ENCODE measurements at regions not wholly inside any gene's neighbourhood (a gene's known extent, or its start where the extent isn't known, plus 50 kb on each side); places are given as distances from the start of the nearest gene placed in this dataset.

DNA sequence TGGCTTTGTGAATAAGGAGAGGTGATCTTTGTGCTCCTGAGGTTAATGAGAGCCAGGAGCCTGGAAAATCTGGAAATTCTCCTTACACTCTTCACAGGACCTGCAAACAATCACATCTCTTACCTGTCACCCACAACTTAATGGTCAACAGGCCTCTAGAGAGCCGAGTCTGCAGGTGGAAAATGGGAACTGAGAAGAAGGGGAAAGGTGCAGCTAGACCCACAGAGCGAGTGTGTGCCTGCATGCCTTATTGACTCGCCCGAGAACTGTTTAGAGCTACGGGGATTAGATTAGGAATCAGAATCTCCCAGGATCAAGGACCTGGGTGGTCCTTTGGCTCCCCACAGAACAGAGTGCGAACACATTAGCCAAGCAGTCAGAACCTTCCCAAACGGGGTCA is 329.6 kb downstream of the PTEN start (continued):
- TF ChIP-seq, protein P1, sequence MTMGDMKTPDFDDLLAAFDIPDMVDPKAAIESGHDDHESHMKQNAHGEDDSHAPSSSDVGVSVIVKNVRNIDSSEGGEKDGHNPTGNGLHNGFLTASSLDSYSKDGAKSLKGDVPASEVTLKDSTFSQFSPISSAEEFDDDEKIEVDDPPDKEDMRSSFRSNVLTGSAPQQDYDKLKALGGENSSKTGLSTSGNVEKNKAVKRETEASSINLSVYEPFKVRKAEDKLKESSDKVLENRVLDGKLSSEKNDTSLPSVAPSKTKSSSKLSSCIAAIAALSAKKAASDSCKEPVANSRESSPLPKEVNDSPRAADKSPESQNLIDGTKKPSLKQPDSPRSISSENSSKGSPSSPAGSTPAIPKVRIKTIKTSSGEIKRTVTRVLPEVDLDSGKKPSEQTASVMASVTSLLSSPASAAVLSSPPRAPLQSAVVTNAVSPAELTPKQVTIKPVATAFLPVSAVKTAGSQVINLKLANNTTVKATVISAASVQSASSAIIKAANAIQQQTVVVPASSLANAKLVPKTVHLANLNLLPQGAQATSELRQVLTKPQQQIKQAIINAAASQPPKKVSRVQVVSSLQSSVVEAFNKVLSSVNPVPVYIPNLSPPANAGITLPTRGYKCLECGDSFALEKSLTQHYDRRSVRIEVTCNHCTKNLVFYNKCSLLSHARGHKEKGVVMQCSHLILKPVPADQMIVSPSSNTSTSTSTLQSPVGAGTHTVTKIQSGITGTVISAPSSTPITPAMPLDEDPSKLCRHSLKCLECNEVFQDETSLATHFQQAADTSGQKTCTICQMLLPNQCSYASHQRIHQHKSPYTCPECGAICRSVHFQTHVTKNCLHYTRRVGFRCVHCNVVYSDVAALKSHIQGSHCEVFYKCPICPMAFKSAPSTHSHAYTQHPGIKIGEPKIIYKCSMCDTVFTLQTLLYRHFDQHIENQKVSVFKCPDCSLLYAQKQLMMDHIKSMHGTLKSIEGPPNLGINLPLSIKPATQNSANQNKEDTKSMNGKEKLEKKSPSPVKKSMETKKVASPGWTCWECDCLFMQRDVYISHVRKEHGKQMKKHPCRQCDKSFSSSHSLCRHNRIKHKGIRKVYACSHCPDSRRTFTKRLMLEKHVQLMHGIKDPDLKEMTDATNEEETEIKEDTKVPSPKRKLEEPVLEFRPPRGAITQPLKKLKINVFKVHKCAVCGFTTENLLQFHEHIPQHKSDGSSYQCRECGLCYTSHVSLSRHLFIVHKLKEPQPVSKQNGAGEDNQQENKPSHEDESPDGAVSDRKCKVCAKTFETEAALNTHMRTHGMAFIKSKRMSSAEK (CRISPR knock-in tag; IDR thresholded peaks at IDR 0.05; ENCODE audit: borderline replicate concordance): no peak
- TF ChIP-seq CREB1 (CRISPR knock-in tag; IDR thresholded peaks at IDR 0.05): no peak
- TF ChIP-seq, protein P2, sequence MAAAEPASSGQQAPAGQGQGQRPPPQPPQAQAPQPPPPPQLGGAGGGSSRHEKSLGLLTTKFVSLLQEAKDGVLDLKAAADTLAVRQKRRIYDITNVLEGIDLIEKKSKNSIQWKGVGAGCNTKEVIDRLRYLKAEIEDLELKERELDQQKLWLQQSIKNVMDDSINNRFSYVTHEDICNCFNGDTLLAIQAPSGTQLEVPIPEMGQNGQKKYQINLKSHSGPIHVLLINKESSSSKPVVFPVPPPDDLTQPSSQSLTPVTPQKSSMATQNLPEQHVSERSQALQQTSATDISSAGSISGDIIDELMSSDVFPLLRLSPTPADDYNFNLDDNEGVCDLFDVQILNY (CRISPR knock-in tag; IDR thresholded peaks at IDR 0.05): no peak
- TF ChIP-seq, protein P3, sequence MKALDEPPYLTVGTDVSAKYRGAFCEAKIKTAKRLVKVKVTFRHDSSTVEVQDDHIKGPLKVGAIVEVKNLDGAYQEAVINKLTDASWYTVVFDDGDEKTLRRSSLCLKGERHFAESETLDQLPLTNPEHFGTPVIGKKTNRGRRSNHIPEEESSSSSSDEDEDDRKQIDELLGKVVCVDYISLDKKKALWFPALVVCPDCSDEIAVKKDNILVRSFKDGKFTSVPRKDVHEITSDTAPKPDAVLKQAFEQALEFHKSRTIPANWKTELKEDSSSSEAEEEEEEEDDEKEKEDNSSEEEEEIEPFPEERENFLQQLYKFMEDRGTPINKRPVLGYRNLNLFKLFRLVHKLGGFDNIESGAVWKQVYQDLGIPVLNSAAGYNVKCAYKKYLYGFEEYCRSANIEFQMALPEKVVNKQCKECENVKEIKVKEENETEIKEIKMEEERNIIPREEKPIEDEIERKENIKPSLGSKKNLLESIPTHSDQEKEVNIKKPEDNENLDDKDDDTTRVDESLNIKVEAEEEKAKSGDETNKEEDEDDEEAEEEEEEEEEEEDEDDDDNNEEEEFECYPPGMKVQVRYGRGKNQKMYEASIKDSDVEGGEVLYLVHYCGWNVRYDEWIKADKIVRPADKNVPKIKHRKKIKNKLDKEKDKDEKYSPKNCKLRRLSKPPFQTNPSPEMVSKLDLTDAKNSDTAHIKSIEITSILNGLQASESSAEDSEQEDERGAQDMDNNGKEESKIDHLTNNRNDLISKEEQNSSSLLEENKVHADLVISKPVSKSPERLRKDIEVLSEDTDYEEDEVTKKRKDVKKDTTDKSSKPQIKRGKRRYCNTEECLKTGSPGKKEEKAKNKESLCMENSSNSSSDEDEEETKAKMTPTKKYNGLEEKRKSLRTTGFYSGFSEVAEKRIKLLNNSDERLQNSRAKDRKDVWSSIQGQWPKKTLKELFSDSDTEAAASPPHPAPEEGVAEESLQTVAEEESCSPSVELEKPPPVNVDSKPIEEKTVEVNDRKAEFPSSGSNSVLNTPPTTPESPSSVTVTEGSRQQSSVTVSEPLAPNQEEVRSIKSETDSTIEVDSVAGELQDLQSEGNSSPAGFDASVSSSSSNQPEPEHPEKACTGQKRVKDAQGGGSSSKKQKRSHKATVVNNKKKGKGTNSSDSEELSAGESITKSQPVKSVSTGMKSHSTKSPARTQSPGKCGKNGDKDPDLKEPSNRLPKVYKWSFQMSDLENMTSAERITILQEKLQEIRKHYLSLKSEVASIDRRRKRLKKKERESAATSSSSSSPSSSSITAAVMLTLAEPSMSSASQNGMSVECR (CRISPR knock-in tag; IDR thresholded peaks at IDR 0.05; ENCODE audit: borderline replicate concordance): no peak
- TF ChIP-seq, protein P4, sequence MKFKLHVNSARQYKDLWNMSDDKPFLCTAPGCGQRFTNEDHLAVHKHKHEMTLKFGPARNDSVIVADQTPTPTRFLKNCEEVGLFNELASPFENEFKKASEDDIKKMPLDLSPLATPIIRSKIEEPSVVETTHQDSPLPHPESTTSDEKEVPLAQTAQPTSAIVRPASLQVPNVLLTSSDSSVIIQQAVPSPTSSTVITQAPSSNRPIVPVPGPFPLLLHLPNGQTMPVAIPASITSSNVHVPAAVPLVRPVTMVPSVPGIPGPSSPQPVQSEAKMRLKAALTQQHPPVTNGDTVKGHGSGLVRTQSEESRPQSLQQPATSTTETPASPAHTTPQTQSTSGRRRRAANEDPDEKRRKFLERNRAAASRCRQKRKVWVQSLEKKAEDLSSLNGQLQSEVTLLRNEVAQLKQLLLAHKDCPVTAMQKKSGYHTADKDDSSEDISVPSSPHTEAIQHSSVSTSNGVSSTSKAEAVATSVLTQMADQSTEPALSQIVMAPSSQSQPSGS (CRISPR knock-in tag; IDR thresholded peaks at IDR 0.05; ENCODE audit: borderline replicate concordance, low read depth): no peak

DNA sequence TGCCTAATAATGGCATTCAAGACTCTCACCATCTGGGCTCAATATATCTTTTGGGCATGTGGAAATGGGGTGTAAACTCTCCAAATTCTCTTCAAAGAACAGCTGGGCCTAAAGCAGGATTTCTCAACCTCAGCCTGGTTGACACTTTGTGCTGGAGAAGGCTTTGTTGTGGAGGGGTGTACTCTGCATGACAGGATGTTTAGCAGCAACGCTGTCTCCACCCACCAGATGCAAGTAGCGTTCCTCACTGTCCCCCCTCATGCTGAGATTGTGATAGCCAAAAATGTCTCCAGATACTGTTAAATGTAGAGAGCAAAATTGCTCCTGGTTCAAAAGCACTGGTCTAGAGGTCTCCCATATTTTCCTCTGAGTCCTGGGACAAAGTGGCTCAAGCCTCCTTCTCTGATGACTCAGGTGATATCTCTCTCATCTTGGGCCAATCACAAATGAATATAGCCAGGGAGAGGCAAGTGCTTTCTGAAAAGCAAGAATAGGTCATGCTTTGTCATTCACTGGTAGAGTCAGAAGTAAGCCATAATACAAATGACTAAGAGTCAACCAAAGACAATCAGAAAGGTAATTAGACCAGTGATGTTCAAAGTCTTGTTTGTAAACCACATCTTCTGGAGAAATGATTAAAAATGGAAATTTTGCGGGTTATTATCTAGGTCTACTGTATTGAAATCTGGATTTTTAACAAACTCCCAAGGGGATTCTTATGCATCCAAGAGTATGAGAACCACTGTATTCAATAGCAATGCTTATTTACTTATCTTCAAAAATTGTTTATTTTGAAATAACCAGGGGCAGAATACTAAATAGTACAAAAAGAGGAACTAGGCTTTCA is 330.8 kb downstream of the PTEN start:
- Mint-ChIP-seq H3K4me1 (peaks cover 10% of the 10 kb centered on the region), H3K4me3 (no peak overlapping the region), H3K9me3 (peaks cover 20% of the 10 kb centered on the region), H3K27me3 (ENCODE audit: low read depth) (no peaks in the 10 kb centered on the region), H3K27ac (no peak overlapping the region), H3K36me3 (no peaks in the 10 kb centered on the region)
- ChIA-PET CTCF (no interaction called here), POLR2A (no interaction called here)
- ATAC-seq: 0 out of 2 replicates have a peak, but pooled peaks have one; percentile 20
- no peak for DNase-seq (ENCODE audit: low spot score)
- TF ChIP-seq ZNF232 (CRISPR knock-in tag; IDR thresholded peaks at IDR 0.05) (no peak), FOXP1 (CRISPR knock-in tag; IDR thresholded peaks at IDR 0.05; ENCODE audit: borderline replicate concordance) (no peak), SP1 (CRISPR knock-in tag; conservative IDR thresholded peaks at IDR 0.05) (no peak), ZNF121 (CRISPR knock-in tag; IDR thresholded peaks at IDR 0.05) (no peak), FOXK1 (CRISPR knock-in tag; IDR thresholded peaks at IDR 0.05) (no peak), NFATC4 (CRISPR knock-in tag; IDR thresholded peaks at IDR 0.05) (no peak), NR3C1 (CRISPR knock-in tag; conservative IDR thresholded peaks at IDR 0.05; ENCODE audit: low read depth) (no peak), ZNF423 (CRISPR knock-in tag; IDR thresholded peaks at IDR 0.05) (no peak)
- TF ChIP-seq, protein P5, sequence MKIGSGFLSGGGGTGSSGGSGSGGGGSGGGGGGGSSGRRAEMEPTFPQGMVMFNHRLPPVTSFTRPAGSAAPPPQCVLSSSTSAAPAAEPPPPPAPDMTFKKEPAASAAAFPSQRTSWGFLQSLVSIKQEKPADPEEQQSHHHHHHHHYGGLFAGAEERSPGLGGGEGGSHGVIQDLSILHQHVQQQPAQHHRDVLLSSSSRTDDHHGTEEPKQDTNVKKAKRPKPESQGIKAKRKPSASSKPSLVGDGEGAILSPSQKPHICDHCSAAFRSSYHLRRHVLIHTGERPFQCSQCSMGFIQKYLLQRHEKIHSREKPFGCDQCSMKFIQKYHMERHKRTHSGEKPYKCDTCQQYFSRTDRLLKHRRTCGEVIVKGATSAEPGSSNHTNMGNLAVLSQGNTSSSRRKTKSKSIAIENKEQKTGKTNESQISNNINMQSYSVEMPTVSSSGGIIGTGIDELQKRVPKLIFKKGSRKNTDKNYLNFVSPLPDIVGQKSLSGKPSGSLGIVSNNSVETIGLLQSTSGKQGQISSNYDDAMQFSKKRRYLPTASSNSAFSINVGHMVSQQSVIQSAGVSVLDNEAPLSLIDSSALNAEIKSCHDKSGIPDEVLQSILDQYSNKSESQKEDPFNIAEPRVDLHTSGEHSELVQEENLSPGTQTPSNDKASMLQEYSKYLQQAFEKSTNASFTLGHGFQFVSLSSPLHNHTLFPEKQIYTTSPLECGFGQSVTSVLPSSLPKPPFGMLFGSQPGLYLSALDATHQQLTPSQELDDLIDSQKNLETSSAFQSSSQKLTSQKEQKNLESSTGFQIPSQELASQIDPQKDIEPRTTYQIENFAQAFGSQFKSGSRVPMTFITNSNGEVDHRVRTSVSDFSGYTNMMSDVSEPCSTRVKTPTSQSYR (CRISPR knock-in tag; IDR thresholded peaks at IDR 0.05): no peak
- TF ChIP-seq, protein P6, sequence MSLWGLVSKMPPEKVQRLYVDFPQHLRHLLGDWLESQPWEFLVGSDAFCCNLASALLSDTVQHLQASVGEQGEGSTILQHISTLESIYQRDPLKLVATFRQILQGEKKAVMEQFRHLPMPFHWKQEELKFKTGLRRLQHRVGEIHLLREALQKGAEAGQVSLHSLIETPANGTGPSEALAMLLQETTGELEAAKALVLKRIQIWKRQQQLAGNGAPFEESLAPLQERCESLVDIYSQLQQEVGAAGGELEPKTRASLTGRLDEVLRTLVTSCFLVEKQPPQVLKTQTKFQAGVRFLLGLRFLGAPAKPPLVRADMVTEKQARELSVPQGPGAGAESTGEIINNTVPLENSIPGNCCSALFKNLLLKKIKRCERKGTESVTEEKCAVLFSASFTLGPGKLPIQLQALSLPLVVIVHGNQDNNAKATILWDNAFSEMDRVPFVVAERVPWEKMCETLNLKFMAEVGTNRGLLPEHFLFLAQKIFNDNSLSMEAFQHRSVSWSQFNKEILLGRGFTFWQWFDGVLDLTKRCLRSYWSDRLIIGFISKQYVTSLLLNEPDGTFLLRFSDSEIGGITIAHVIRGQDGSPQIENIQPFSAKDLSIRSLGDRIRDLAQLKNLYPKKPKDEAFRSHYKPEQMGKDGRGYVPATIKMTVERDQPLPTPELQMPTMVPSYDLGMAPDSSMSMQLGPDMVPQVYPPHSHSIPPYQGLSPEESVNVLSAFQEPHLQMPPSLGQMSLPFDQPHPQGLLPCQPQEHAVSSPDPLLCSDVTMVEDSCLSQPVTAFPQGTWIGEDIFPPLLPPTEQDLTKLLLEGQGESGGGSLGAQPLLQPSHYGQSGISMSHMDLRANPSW (CRISPR knock-in tag; conservative IDR thresholded peaks at IDR 0.05; ENCODE audit: low read depth): no peak
- TF ChIP-seq, protein P7, sequence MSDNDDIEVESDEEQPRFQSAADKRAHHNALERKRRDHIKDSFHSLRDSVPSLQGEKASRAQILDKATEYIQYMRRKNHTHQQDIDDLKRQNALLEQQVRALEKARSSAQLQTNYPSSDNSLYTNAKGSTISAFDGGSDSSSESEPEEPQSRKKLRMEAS (CRISPR knock-in tag; IDR thresholded peaks at IDR 0.05): no peak
